GM18873 (cell line): ENCODE measurements at regions not wholly inside any gene's neighbourhood (a gene's known extent, or its start where the extent isn't known, plus 50 kb on each side); places are given as distances from the start of the nearest gene placed in this dataset.
"Not testable (repeated sequence)": the region's sequence is repeated elsewhere in the genome, so short reads cannot be mapped to it uniquely, and the experiment has no call there.

ENCODE experiments used
- ATAC-seq: cut with Tn5 transposase; IDR thresholded peaks from one replicate; pipeline ENCODE4 v1.9.1; 2021; ENCODE audit warnings: mild to moderate bottlenecking, moderate library complexity, moderate number of reproducible peaks; ENCODE audit not compliant: unreplicated experiment, low FRiP score

- no peak for ATAC-seq
Measured at GRCh38 chr5:154626876-154627557, 128.2 kb upstream of the LARP1 start.

GRCh38 chr5:154625031-154625430, 130.1 kb upstream of the LARP1 start:
- ATAC-seq, result no peak

- no peak for ATAC-seq
Measured at GRCh38 chr5:154624341-154624740, 130.8 kb upstream of the LARP1 start.

- ATAC-seq, result no peak
Measured at GRCh38 chr5:154620411-154620810, 134.8 kb upstream of the LARP1 start.

GRCh38 chr5:154618696-154619095, 136.5 kb upstream of the LARP1 start:
- ATAC-seq, result no peak

- ATAC-seq, result no peak
Measured at GRCh38 chr5:154614595-154614994, 136.6 kb upstream of the HAND1 start.

- ATAC-seq, result no peak
Measured at GRCh38 chr5:154614125-154614524, 136.1 kb upstream of the HAND1 start.

- ATAC-seq, result no peak
Measured at GRCh38 chr5:154612666-154613065, 134.6 kb upstream of the HAND1 start.

- no peak for ATAC-seq
Measured at GRCh38 chr5:154611341-154611767, 133.3 kb upstream of the HAND1 start.

GRCh38 chr5:154610321-154611154, 132.5 kb upstream of the HAND1 start:
- peak; percentile 78 for ATAC-seq

- no peak for ATAC-seq
Measured at GRCh38 chr5:154609251-154609650, 131.2 kb upstream of the HAND1 start.

- no peak for ATAC-seq
Measured at GRCh38 chr5:154608531-154609011, 130.5 kb upstream of the HAND1 start.

GRCh38 chr5:154607746-154608145, 129.7 kb upstream of the HAND1 start:
- ATAC-seq, result no peak

- ATAC-seq, result no peak
Measured at GRCh38 chr5:154606246-154606645, 128.2 kb upstream of the HAND1 start.

GRCh38 chr5:154603953-154604679, 126.1 kb upstream of the HAND1 start:
- no peak for ATAC-seq

GRCh38 chr5:154603485-154603884, 125.5 kb upstream of the HAND1 start:
- ATAC-seq, result no peak

GRCh38 chr5:154603011-154603410, 125.0 kb upstream of the HAND1 start:
- ATAC-seq, result no peak

- no peak for ATAC-seq
Measured at GRCh38 chr5:154601014-154601413, 123.0 kb upstream of the HAND1 start.

- ATAC-seq, result no peak
Measured at GRCh38 chr5:154598021-154598420, 120.0 kb upstream of the HAND1 start.

GRCh38 chr5:154596844-154597243, 118.8 kb upstream of the HAND1 start:
- not testable (repeated sequence) for ATAC-seq

- no peak for ATAC-seq
Measured at GRCh38 chr5:154595662-154596061, 117.6 kb upstream of the HAND1 start.
